ENCODE measurements at regions not wholly inside any gene's neighbourhood (a gene's known extent, or its start where the extent isn't known, plus 50 kb on each side); places are given as distances from the start of the nearest gene placed in this dataset.

DNA sequence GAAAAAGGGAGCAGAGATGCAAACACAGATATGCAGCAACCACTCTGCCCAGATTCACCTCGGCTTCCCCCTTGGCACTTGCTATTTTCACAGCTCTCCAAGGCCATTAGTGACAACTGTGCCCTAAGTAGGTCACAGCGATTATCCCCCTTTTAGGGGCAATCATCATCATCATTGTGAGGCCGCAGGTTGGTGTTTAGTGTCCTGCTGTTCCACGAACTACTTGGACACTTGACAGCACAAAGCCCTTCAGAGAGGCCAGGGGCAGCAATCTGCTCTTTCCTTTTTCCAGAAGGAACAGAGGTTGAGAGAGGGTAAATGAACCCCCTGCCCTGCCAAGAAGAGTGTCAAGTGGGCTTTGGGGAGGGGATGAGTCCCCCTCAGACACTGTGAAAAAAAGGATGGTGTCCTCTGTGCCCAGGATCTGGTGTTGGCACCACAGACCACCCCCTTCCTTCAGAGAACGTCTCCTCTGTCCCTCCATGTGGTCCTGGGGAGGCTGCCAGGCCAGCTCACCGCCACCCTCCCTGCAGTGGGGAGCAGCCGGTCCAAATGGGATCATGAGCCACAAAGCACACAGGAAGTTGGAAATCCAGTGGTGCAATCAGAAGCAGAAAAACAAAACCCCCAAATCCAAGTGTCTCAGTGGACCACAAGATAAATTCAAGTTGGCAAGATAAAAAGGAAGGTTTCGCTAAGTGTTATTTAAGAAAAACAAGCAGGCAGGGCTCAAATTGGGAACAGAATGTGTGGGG, 78.4 kb upstream of the MED9 start:
- no peak for TF ChIP-seq ZNF8 (CRISPR knock-in tag; IDR thresholded peaks at IDR 0.05)
- no peak for TF ChIP-seq ARNTL (CRISPR knock-in tag; IDR thresholded peaks at IDR 0.05; ENCODE audit: borderline replicate concordance, low read depth)
- no peak for TF ChIP-seq ZFP30 (CRISPR knock-in tag; IDR thresholded peaks at IDR 0.05)
- no peak for TF ChIP-seq RARB (CRISPR knock-in tag; IDR thresholded peaks at IDR 0.05)
- TF ChIP-seq OSR1 (CRISPR knock-in tag; IDR thresholded peaks at IDR 0.05) = no peak
- TF ChIP-seq, protein P1, sequence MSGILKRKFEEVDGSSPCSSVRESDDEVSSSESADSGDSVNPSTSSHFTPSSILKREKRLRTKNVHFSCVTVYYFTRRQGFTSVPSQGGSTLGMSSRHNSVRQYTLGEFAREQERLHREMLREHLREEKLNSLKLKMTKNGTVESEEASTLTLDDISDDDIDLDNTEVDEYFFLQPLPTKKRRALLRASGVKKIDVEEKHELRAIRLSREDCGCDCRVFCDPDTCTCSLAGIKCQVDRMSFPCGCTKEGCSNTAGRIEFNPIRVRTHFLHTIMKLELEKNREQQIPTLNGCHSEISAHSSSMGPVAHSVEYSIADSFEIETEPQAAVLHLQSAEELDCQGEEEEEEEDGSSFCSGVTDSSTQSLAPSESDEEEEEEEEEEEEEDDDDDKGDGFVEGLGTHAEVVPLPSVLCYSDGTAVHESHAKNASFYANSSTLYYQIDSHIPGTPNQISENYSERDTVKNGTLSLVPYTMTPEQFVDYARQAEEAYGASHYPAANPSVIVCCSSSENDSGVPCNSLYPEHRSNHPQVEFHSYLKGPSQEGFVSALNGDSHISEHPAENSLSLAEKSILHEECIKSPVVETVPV (CRISPR knock-in tag; IDR thresholded peaks at IDR 0.05) = no peak
- TF ChIP-seq ESRRG (CRISPR knock-in tag; IDR thresholded peaks at IDR 0.05) = no peak
- TF ChIP-seq SNAI2 (CRISPR knock-in tag; IDR thresholded peaks at IDR 0.05) = no peak
- TF ChIP-seq ZFP3 (CRISPR knock-in tag; IDR thresholded peaks at IDR 0.05) = no peak
- no peak for TF ChIP-seq GLIS3 (CRISPR knock-in tag; IDR thresholded peaks at IDR 0.05)
- TF ChIP-seq, protein P2, sequence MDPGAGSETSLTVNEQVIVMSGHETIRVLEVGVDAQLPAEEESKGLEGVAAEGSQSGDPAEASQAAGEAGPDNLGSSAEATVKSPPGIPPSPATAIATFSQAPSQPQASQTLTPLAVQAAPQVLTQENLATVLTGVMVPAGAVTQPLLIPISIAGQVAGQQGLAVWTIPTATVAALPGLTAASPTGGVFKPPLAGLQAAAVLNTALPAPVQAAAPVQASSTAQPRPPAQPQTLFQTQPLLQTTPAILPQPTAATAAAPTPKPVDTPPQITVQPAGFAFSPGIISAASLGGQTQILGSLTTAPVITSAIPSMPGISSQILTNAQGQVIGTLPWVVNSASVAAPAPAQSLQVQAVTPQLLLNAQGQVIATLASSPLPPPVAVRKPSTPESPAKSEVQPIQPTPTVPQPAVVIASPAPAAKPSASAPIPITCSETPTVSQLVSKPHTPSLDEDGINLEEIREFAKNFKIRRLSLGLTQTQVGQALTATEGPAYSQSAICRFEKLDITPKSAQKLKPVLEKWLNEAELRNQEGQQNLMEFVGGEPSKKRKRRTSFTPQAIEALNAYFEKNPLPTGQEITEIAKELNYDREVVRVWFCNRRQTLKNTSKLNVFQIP (CRISPR knock-in tag; IDR thresholded peaks at IDR 0.05; ENCODE audit: borderline replicate concordance, low read depth) = no peak
- TF ChIP-seq TCF4 (CRISPR knock-in tag; IDR thresholded peaks at IDR 0.05; ENCODE audit: borderline replicate concordance) = no peak
- no peak for TF ChIP-seq ISL1 (CRISPR knock-in tag; IDR thresholded peaks at IDR 0.05)
- TF ChIP-seq, protein P3, sequence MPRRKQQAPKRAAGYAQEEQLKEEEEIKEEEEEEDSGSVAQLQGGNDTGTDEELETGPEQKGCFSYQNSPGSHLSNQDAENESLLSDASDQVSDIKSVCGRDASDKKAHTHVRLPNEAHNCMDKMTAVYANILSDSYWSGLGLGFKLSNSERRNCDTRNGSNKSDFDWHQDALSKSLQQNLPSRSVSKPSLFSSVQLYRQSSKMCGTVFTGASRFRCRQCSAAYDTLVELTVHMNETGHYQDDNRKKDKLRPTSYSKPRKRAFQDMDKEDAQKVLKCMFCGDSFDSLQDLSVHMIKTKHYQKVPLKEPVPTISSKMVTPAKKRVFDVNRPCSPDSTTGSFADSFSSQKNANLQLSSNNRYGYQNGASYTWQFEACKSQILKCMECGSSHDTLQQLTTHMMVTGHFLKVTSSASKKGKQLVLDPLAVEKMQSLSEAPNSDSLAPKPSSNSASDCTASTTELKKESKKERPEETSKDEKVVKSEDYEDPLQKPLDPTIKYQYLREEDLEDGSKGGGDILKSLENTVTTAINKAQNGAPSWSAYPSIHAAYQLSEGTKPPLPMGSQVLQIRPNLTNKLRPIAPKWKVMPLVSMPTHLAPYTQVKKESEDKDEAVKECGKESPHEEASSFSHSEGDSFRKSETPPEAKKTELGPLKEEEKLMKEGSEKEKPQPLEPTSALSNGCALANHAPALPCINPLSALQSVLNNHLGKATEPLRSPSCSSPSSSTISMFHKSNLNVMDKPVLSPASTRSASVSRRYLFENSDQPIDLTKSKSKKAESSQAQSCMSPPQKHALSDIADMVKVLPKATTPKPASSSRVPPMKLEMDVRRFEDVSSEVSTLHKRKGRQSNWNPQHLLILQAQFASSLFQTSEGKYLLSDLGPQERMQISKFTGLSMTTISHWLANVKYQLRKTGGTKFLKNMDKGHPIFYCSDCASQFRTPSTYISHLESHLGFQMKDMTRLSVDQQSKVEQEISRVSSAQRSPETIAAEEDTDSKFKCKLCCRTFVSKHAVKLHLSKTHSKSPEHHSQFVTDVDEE (CRISPR knock-in tag; IDR thresholded peaks at IDR 0.05) = no peak
- ATAC-seq = no peak

DNA sequence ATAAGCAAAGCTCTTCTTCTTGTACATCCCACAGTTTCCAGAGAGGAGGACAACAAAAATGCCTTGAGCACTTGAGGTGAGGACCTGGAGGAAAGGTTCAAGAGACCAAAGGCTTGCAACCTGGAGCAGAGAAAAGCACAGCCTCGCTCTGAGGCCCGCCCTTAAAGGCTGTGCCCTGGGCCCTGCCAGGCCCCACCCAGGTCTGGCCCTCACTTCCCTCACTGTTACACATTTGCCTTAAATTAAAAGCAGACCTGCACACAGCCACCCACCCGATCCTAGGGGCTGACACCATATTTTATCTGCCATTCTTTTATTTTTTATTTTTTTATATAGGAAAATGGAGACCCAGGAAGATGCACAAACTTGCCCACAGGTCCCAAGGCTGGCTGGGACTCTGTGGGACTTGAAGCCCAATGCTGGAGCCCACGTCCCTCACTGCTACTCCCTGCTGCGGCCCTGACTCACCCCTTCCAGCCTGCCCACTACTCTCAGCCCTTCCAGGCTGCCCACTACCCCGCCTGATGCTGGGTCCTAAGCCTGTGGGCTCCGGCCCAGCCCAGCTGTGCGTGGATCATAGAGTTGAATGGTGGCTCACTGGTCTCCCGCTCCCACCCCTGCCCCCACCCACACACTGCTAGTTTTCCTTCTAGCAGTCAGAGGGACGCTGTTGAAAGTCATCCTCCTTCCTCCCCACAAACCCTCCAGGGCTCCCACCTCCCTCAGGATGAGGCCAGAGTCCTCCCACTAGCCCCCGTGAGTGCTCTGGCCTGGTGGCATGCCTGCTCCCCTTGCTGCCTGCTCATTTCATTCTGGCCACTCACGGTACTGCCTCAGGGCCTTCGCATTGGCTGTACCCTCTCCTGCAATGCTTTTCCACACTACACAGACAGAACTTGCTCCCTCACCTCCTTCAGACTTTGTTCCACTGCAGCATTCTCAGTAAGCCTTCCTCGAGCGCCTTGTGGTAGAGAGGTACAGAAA, 77.6 kb upstream of the MED9 start:
- peak; percentile 57 for ATAC-seq

DNA sequence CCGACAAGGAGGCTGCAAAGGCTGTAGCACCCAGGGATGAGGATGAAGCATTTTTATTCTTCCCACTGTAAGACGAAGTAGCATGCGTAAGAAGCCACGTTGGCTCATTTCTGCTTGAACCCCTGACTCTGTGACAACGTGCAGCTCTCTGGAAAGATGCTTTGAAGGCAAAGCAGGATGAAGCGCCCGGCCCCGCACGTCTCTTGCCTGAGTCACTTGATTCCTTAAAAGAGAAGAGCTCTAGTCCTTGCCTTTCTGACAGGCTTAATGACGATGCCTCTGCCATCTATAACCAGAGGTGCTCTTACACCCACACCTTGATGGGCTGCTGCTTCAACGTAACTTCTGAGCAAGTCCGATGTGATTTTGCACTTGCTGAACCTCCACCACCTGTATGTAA, 76.7 kb upstream of the MED9 start:
- TF ChIP-seq ZFP3 (CRISPR knock-in tag; IDR thresholded peaks at IDR 0.05) = no peak
- no peak for TF ChIP-seq ZC3H10 (CRISPR knock-in tag; IDR thresholded peaks at IDR 0.05)
- no peak for TF ChIP-seq RARB (CRISPR knock-in tag; IDR thresholded peaks at IDR 0.05)
- no peak for TF ChIP-seq BACH2 (CRISPR knock-in tag; IDR thresholded peaks at IDR 0.05; ENCODE audit: borderline replicate concordance)
- no peak for TF ChIP-seq PPARA (CRISPR knock-in tag; IDR thresholded peaks at IDR 0.05; ENCODE audit: borderline replicate concordance)
- no peak for ATAC-seq

More for the DNA sequence above, 77.6 kb upstream of the MED9 start:
- TF ChIP-seq ESRRG (CRISPR knock-in tag; IDR thresholded peaks at IDR 0.05) (no peak), TCF4 (CRISPR knock-in tag; IDR thresholded peaks at IDR 0.05; ENCODE audit: borderline replicate concordance) (no peak), GLIS3 (CRISPR knock-in tag; IDR thresholded peaks at IDR 0.05) (no peak)
- TF ChIP-seq, protein P3 (CRISPR knock-in tag; IDR thresholded peaks at IDR 0.05) = no peak
